Activated naive CD4-positive, alpha-beta T cell treated with anti-CD3 and anti-CD28 coated beads, Interleukin-2, amount 10 ng/mL, durations not matched to agents 7 days and 5 days (primary cell): ENCODE measurements at regions not wholly inside any gene's neighbourhood (a gene's known extent, or its start where the extent isn't known, plus 50 kb on each side); places are given as distances from the start of the nearest gene placed in this dataset.
"Not testable (repeated sequence)": the region's sequence is repeated elsewhere in the genome, so short reads cannot be mapped to it uniquely, and the experiment has no call there.

Experiments used
- CTCF ChIA-PET: fragments of 350-600 bp; sonication (Branson Sonifier 250); formaldehyde crosslinking; loops from one replicate; lab custom pipeline; 2021; ENCODE audit warnings: antibody characterized with exemption; lab: Charles Lee
- DNase-seq: peaks from one replicate; pipeline ENCODE4 v3.0.0-alpha.2; 2020
- H3K27ac Mint-ChIP-seq: one replicate; pipeline ENCODE4 v1.8.0; 2021; ENCODE audit warnings: mild to moderate bottlenecking, moderate library complexity, mixed read lengths
- H3K27me3 Mint-ChIP-seq: one replicate; pipeline ENCODE4 v1.8.0; 2021; ENCODE audit warnings: mild to moderate bottlenecking, mixed read lengths
- H3K36me3 Mint-ChIP-seq: one replicate; pipeline ENCODE4 v1.8.0; 2021; ENCODE audit warnings: mixed read lengths
- H3K4me1 Mint-ChIP-seq: one replicate; pipeline ENCODE4 v1.8.0; 2021; ENCODE audit warnings: mixed read lengths
- H3K4me3 Mint-ChIP-seq: one replicate; pipeline ENCODE4 v1.8.0; 2021; ENCODE audit warnings: mild to moderate bottlenecking, moderate library complexity, mixed read lengths
- H3K9me3 Mint-ChIP-seq: one replicate; pipeline ENCODE4 v1.8.0; 2021; ENCODE audit warnings: mixed read lengths

GRCh38 chr9:85077944-85078343 lies 408.4 kb downstream of the NTRK2 start:
- Mint-ChIP-seq H3K4me3 (no peak overlapping the region), H3K9me3 (peaks cover 1% of the 10 kb centered on the region), H3K27ac (no peak overlapping the region), H3K4me1 (no peaks in the 10 kb centered on the region), H3K27me3 (no peaks in the 10 kb centered on the region), H3K36me3 (no peaks in the 10 kb centered on the region)
- CTCF ChIA-PET, result no interaction called here
- no peak for DNase-seq

- H3K4me1 Mint-ChIP-seq, DNase-seq, H3K4me3 Mint-ChIP-seq, CTCF ChIA-PET, H3K27ac Mint-ChIP-seq, H3K36me3 Mint-ChIP-seq, H3K27me3 Mint-ChIP-seq, H3K9me3 Mint-ChIP-seq: not testable (repeated sequence)
Measured at GRCh38 chr9:85077146-85077545, 407.6 kb downstream of the NTRK2 start.
